NCI-H774 (cell line): ENCODE measurements at regions not wholly inside any gene's neighbourhood (a gene's known extent, or its start where the extent isn't known, plus 50 kb on each side); places are given as distances from the start of the nearest gene placed in this dataset.
"Not testable (repeated sequence)": the region's sequence is repeated elsewhere in the genome, so short reads cannot be mapped to it uniquely, and the experiment has no call there.

Experiments used
- DNase-seq: peaks from one replicate; lab custom pipeline; 2025; lab: John Stamatoyannopoulos, UW

DNA sequence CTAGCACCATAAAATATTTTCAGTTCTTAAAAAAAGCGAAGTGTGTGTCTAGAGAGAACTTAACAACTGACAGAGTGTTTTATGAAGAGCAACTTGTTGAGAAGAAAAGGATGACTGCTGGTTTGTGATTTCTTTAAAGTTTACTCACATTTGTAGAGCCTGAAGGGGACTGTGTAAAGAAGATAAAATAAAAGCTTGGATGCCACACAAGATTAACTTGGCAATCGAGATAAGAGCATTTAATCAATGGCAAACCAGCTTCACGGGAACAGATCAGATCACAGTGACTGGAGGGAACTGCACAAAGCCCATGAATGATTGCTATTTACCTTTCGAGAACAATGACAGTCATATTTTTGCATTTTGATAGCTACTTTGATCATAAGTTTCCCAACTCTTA is 2013.1 kb upstream of the CDH9 start:
- DNase-seq, result no peak

DNA sequence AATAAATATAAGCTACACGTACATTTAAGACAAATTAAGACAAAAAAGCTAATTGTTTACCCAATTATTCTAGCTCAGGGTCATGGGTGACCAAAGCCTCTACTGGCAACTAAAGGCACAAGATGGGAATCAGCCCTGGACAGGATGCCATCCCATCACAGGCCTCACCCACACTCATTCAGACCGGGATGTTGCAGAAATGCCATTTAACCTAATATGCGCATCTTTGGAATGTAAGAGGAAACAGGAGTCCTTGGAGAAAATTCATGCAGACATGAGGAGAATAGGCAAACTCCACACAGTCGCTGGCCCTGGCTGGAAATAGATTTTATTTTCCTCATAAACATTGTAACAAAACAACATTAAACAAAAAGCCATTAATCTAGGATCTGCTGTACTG is 2003.8 kb upstream of the CDH9 start:
- DNase-seq, result no peak

DNA sequence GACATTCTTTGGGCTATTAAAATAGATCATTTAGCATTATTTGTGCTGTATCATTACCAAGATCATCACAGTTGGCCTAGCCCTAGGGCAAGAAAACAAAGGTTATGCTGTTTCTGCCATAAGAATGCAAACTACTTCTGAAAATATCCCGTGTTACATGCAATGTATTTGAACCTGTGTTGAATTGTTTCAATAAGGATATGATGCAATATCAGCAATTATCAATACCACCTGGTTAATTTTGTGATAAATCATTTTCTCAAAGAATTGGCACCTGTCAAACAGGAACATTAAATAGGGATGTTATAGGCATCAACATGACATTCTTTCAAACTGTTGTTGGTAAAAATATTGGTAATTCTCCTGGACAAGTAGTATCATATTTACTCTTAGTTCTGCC is 2002.0 kb upstream of the CDH9 start:
- no peak for DNase-seq

DNA sequence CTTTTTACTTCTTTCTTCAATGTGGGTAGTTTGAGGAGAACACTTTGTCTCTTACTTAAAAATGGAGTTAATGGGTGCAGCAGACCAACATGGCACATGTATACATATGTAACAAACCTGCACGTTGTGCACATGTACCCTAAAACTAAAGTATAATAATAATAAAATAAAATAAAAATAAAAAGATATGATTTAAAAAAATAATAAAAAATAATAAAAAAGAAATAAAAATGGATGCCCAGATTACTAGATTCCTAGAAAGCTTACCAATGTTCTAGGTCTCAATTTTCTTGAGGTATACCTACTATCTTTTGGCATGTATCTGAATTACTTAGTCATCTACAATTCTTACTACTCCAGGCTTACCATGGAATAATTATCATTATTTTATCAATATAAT is 2001.6 kb upstream of the CDH9 start:
- no peak for DNase-seq

DNA sequence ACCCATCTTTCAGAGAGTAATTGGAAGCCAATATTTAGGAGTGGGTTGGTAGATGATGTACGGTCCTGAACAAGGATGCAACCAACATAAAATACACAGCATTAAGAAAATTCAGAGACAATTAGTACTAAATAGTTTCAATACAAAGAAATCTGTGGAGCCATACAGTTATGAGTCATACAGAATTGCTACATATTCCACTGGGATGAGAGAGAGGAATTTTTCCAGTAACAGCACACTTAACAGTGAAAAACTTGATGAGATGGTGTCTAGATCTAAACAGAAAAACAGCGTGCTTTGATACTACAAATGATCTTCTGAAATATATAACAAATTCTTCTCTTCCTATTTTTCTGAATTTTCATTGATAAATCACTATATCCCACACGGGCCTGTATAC is 1999.3 kb upstream of the CDH9 start:
- DNase-seq, result no peak

DNA sequence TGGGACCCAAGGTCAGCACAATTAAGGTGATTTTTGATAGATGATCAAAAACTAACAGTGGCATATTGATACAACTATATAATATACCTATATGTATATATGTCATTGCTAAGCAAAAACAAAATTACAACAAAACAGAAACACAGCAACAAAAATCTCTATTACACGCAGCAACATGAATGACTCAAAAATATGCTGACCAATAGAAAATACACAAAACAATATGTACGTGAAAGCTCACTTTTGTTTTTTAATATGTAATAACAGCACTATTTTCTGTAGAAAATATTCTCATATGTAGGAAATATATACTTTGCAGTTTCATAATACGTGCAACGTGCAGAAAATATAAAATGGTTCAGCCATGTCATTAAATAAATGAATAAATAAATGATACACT is 1985.7 kb upstream of the CDH9 start:
- no peak for DNase-seq

DNA sequence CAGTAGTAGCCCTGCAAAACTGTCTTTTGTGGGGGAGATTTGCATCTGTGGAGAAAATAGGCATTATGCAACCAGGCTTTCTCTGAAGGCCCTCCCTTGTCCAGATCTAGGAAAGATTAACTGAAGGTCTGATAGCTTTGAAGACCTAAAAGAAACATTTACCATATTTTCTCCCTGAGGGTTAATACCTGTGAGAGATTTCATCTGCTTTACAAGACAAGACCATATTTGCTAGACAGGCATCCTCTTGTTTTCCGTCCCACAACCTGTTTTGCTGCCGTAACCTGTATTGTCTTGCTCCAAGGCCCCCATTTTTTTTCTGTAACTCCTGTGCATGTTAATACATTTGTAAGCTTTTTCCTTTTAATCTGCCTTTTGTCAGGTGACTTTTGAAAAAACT is 1985.2 kb upstream of the CDH9 start:
- no peak for DNase-seq

DNA sequence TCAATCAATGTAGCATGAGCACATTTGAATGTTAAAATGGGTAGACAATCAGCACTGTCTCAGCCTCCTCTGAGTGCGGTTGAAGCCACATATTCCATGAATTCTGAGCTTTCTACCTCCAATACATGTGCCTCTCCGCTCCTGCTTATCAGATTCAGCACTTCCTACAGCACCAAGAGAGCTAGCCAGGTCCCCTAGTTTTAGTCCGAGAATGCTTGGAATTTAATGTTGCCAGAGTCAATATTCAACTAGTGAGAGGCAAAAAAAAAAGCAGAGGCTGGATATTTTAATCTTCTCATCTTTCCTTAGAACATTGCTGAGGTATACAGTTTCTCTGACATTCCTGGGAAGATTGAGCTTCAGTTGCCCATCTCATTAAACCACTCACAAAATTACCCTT is 1979.1 kb upstream of the CDH9 start:
- DNase-seq, result no peak

DNA sequence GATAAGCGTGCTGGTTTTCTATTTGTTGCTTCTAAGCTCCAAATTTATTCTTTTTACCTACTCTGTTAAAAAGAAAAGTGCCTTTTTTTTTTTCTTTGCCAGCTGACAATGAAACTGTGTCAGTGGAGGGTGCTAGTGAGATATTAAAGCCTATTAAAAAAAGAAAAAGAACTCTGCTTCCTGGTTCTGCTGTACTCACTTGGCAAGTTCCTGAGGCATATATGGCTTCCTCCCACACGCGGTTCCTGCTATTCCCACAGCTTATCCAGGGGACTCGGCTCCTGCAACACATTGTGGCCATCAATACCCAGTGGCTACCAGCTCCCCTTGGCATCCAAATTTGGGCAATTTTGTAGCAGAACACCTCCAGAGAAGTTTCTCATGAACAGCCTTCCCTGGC is 1977.7 kb upstream of the CDH9 start:
- DNase-seq, result no peak

DNA sequence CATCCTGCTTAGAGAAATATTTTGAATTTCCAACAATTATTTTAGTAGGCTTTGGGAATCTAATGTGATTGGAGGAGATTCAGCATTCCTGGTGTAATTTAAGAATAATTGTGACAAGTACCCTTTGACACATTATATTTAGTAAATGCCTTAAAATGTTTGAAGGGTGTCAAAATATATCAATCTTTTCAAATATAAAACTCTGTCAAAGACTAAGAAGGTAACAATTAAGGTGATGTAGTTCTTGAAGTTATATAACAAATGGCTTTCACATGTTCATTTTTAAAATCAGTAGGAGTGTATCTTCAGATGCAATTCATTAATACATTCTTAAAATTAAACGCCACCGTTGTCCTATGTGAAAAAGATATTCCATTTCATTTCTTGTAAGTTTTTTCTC is 1977.1 kb upstream of the CDH9 start:
- DNase-seq, result no peak

DNA sequence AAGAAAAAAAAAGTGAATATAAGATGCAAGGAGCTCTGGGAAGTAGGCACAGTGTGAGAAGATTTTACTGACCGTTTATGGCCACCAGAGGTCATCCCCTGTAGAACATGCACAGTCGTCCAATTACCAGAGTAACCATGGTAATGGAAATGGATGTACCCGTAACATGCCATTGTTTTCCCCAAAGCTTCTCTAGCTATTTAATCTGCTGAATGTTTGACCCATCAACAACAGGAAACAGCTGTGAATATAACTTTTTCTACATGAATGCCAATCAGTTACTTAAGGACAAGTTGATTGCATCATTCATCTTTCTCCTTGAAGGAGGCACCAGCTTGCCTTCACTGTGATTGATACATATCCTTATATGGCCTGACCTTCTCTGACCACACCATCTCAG is 1967.0 kb upstream of the CDH9 start:
- DNase-seq, result no peak

DNA sequence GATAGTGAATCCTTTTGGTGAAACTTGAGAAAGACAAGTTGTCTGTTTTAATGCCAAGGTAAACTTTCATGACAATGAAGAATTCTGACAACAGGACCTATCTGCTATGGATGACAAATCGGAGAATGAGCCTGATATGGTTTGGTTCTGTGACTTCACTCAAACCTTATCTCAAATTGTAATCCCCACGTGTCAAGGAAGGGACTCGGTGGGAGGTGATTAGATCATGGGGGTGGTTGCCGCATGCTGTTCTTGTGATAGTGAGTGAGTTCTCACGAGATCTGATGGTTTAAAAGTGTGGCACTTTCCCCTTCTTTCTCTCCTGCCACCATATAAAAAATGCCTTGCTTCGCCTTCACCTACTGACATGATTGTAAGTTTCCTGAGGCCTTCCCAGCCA is 1964.1 kb upstream of the CDH9 start:
- no peak for DNase-seq

DNA sequence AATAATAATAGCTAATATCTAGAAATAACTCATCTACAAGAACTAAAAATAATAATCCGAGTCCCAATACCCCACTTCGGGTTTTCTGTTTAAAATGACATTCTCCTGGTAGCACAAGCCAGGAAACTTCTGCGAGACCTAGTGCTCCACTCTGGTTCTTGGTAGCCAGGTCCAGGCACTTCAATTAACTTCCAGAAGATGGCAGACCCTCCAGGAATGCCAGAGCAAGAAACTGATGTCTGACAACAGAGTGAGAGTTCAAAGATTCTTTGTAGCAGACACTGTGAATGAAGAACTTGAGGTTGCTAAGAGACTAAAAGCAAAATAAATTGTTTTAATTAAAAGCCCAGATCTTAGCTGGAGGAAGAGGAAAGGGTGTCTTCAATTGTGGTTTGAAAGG is 1963.3 kb upstream of the CDH9 start:
- DNase-seq, result no peak

DNA sequence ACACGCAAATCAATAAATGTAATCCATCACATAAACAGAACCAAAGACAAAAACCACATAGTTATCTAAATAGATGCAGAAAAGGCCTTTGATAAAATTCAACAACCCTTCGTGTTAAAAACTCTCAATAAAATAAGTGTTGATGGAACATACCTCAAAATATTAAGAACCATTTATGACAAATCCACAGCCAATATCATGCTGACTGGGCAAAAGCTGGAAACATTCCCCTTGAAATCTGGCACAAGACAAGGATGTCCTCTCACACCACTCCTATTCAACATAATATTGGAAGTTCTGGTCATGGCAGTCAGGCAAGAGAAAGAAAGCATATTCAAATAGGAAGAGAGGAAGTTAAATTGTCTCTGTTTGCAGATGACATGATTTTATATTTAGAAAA is 1946.3 kb upstream of the CDH9 start:
- DNase-seq, result no peak

DNA sequence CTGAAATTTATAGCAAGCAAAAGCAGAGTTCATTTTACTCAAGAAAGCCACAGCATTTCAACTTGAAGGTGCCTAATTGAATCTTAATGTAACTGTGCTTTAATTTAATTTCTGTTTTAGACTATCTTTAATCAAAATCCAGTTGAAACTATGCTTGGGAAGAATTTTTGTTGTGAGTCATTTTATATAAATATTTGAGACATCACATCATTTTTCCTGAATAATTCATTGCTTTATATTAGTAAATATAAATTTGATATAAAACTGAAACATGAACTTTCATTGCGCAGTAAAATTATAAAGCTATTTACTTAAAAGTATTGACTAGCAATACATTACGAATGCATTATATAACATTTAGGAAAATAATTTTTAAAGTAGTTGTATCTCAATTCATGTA is 1937.1 kb upstream of the CDH9 start:
- no peak for DNase-seq

DNA sequence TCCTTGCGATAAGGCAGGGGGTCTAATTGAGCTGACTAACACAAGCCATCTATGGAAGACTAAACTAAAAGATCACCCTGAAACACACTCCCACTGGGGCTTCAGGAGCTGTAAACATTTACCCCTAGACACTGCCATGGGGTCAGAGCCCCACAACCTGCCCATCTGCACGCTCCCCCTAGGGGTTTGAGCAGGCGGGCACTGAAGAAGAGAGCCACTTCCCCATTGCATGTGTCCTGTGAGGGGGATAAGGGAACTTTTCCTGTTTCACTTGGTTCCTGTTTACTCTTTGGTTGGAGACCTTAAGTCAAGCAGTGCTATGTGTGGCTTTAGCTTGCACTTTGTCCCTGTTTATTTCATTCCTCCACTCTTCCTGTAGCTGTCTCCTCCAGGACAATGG is 1929.5 kb upstream of the CDH9 start:
- no peak for DNase-seq

DNA sequence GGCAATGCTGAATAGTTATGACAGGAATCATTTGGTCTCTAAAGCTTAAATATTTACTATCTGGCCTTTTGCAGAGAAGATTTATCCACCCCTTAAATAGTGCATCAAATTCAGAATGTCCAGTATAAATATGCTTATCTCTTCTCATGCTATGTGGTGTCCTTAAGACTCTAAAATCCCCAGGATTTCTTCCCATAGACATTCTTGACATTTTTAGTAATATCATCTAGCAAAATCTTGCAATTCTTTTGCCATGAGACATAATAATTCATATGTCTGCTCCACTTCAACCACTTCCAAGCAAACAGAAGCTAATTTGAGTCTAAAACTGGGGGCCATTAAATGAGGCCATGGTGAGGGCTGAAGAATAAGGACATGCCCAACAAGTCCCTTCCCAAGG is 1923.4 kb upstream of the CDH9 start:
- no peak for DNase-seq

DNA sequence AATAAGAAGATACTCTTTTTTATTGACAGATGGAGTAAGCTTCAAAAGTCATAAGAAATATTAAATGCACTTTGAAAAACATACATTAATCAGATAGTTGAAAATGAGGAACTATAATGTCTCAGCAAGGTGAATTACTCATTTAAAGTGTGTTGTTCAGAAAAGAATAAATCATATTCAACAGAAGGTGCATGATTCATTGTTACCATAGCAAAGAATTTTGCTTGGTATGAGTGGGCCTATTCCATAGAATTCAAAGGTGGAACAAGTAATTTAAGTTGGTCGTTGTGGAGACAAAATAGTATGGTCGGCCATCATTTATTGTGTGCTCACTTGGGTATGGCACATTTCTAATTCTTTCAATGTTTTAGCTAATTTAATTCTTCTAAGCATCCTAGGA is 1920.2 kb upstream of the CDH9 start:
- no peak for DNase-seq

DNA sequence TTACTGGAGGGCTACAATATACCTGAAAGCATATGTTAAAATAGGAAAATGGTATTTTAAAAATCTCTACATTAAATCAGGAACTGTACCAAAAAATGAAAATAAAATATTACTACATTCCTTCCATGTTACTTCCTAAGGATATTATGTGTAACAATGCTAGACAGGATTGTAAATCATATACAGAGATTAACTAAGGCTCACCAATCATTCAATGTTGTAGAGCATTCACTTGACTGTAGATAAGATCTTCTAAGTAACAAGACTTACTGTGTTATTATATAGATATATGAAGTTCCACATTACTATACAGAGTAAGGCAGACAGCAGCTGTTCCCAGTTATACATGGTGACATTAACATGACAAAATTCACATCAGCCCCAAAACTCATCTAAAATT is 1919.1 kb upstream of the CDH9 start:
- no peak for DNase-seq

DNA sequence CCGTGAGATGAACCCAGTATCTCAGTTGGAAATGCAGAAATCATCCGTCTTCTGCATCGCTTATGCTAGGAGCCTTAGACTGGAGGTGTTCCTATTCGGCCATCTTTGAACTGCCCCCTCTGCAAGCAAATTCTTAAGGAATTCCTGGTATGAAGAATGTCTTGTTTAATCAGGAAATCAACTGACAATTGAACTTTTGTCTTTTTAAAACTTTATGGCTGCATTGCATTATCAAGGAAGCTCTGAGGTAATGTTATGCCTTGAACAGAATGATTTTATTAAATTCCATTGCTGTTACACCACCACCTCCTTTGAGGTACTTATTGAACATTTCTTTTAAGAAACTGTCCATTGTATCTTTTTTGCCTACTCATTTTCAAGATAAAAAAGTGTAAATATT is 1915.7 kb upstream of the CDH9 start:
- DNase-seq, result no peak

DNA sequence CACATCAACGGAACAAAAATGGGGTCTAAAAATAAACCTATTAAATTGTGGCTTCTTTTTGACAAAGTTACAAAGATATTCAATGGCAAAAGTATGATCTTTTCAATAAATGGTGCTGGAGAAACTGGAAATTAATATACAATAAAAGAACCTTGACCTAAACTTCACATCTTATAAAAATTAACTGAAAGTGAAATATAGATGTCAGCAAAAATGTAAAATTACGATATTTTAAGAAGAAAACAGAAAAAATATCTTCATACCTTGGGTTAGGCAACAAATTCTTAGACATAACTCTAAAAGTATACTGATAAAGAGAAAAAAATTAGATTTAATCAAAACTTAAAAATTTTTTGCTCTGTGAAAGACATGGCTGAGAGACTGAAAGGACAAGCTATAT is 1909.5 kb upstream of the CDH9 start:
- DNase-seq, result no peak

DNA sequence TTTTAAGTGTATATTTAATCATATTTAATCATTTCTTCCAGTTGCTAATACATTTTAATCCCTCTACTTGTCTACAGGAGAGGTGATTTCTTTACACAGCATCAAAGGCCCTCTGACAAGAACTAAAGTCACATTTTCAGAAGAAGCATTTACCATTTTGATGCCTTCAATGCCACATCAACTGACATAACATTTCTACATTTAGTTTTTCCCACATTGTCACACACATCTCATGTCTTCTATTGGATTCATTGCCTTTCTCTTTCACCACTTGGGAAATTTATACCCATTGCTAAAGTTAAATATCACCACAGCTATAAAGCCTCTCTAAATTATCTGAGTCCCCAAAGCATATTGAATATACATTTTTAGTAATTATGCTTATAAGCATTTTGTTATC is 1907.5 kb upstream of the CDH9 start:
- no peak for DNase-seq

DNA sequence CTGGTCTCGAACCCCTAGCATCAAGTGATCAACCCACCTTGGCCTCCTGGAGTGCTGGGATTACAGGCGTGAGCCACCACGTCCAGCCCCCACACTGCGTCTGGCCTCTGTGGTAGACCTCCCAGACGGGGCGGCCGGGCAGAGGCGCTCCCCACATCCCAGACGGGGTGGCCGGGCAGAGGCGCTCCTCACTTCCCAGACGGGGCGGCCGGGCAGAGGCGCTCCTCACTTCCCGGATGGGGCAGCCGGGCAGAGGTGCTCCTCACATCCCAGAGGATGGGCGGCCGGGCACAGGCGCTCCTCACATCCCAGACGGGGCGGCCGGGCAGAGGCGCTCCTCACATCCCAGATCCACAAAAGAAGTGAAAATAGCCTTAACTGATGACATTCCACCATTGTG is 1891.0 kb upstream of the CDH9 start:
- not testable (repeated sequence) for DNase-seq

DNA sequence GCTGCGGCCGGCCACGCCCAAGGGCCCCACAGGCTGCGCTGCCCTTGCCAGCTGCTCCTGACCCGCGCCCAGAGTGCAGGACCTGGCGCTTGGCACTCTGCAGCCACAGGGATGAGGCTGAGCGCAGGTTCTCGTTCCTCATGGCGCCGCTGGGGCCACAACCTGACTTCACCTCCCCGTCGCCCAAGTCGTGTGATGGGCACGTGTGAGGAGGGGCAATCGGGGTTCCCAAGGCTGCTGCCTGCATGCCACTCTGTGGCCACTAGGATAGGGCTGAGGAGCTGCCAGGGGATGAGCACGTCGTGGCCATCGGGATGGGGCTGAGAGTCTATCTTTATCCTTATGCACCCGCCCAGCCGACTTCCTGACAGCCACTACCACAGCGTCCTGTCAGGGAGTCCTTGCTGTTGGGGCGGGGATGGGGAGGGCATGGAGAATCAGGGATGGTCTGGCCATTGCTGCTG is 1890.0 kb upstream of the CDH9 start:
- not testable (repeated sequence) for DNase-seq

DNA sequence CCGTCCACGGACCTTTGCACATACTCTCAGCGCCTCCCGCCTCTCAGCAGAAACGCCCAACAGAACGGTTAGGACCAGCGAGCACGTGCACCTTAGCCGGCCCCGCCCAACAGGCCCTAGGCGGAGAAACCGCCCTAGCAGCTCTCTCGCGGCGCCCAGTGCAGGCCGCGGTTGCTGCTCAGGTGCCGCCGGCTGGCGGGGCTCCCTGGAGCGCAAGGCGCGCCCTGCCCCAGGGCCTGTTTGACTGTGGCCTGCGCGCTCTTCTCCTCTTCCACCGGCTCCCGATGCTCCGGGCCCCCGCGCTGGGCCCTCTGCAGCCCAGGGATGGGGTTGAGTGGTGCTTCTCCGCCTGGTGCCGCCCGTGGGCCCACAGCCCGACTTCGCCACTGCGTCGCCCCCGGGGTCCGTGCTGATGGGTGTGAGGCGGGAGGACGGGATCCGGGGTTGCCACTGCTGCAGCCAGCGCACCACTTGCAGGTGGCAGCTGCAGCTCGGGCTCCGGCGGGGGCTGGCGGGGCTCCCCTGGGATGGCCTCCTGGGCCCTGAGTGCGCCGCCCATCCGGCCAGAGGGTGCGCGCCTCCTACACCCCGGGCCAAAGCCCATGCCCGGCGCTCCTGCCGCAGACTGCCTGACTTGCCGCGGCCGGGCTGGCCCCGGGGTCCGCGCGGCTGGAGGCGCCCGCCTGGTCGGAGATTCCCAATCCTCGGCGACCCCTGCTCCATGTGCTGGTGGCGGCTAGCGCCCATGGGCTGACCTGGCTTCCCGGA is 1889.4 kb upstream of the CDH9 start:
- no peak for DNase-seq
